ENCODE measurements at regions not wholly inside any gene's neighbourhood (a gene's known extent, or its start where the extent isn't known, plus 50 kb on each side); places are given as distances from the start of the nearest gene placed in this dataset.

DNA sequence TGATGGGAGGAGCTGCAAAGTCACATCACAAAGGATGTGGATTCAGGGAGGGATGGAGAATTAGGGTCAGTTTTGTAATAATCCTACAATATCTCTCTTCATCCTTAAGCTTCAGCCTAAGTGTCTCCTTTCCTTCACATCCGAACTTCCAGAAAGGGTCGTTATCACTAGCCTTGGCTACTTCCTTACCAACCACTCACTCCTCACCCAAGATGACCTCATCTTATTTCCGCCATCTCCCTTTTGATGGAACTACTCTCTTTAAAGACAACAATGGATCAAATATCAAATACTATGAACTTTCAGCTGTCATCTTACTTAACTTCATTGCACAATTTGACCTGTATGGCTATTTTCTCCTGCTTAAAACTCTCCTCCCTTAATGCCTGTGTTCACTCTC lies 69.6 kb upstream of the BARHL2 start:
- no peak overlapping the region for H3K4me3 Mint-ChIP-seq (ENCODE audit: unreplicated experiment)
- no peak for DNase-seq
- no peak for TF ChIP-seq CTCF (IDR thresholded peaks at IDR 0.05; ENCODE audit: partially characterized antibody, unreplicated experiment)
- H3K9me3 Mint-ChIP-seq (ENCODE audit: unreplicated experiment), result no peaks in the 10 kb centered on the region
- H3K36me3 Mint-ChIP-seq (ENCODE audit: unreplicated experiment), result peaks cover 8% of the 10 kb centered on the region
- no peak overlapping the region for H3K27ac Mint-ChIP-seq (ENCODE audit: unreplicated experiment)
- peaks cover 2% of the 10 kb centered on the region for H3K4me1 Mint-ChIP-seq (ENCODE audit: low read depth, unreplicated experiment)
- no peaks in the 10 kb centered on the region for H3K27me3 Mint-ChIP-seq (ENCODE audit: unreplicated experiment)

DNA sequence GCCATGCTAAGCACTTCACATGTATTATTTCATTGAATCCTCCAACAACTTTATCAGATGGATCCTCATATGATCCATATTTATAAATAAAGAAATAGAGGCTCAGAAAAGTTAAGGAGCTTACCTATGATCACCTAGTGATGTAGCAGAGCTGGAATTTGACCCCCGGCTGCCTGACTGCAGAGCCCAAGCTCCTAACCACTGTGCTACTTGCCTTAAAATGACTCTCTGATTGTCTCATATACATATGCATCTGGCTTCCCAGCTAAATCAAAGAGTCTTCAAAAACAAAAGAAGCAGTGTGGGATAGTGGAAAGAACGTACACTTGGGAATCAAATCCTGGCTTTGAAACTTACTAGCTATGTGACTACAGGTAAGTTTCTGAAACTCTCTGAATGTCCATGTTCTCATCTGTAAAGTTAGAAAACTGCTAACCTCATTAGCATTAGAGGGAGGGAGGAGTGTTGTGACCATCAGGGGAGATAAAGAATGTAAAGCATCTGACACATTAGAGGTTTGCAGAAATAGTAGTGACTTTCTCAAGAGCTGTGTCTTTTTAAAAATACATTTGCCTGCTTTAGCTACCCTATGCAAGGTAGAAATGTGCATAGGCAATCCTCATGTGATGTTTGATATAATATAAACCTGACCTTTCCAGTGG lies 67.2 kb upstream of the BARHL2 start:
- no peak overlapping the region for H3K27ac Mint-ChIP-seq (ENCODE audit: unreplicated experiment)
- DNase-seq, result no peak
- no peak overlapping the region for H3K4me3 Mint-ChIP-seq (ENCODE audit: unreplicated experiment)
- TF ChIP-seq CTCF (IDR thresholded peaks at IDR 0.05; ENCODE audit: partially characterized antibody, unreplicated experiment), result no peak
- H3K9me3 Mint-ChIP-seq (ENCODE audit: unreplicated experiment), result no peaks in the 10 kb centered on the region
- H3K36me3 Mint-ChIP-seq (ENCODE audit: unreplicated experiment), result no peaks in the 10 kb centered on the region
- H3K4me1 Mint-ChIP-seq (ENCODE audit: low read depth, unreplicated experiment), result peaks cover 2% of the 10 kb centered on the region
- no peaks in the 10 kb centered on the region for H3K27me3 Mint-ChIP-seq (ENCODE audit: unreplicated experiment)

DNA sequence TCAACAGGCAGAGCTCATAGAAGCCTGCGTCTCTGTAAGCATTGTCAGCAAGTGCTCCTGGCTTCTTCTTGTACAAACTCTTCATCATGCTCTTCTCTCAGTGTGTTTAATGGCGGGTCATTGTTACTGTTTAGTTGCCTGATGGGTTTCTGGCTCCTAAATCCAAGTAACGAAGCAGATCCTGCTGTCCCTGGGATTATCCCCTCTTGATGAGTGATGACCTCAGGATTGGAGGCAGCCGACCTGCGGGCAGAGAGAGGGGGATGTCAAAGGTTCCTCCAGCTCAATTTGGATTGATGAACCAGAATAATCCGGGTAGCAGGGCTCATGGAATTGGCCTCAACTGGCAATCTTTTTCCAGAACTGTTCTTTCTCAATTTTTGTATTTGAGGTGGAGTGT lies 66.1 kb upstream of the BARHL2 start:
- Mint-ChIP-seq H3K9me3 (ENCODE audit: unreplicated experiment) (no peaks in the 10 kb centered on the region), H3K27ac (ENCODE audit: unreplicated experiment) (no peak overlapping the region), H3K4me1 (ENCODE audit: low read depth, unreplicated experiment) (peaks cover 2% of the 10 kb centered on the region), H3K36me3 (ENCODE audit: unreplicated experiment) (no peaks in the 10 kb centered on the region), H3K4me3 (ENCODE audit: unreplicated experiment) (no peak overlapping the region), H3K27me3 (ENCODE audit: unreplicated experiment) (no peaks in the 10 kb centered on the region)
- no peak for DNase-seq
- no peak for TF ChIP-seq CTCF (IDR thresholded peaks at IDR 0.05; ENCODE audit: partially characterized antibody, unreplicated experiment)

DNA sequence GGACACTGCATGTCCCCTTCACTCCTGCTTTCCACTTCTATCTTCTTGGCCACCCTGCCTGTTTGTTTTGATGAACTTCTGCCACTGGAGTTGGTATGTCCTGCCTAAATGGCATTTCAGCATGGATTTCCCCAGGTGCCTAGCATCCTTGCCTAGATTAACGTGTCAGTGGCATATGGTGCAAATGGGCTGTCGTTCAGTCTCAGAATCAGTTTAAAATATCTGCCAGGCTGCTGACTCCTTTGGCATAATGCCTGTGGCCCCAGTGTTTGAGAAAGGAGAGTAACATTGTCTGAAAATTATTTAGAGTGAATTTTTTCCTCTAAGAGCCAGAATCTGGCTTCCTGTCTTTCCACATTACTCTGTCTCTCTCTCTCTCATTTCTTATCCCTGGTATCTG lies 64.9 kb upstream of the BARHL2 start:
- H3K27me3 Mint-ChIP-seq (ENCODE audit: unreplicated experiment), result no peaks in the 10 kb centered on the region
- DNase-seq, result no peak
- no peak overlapping the region for H3K4me3 Mint-ChIP-seq (ENCODE audit: unreplicated experiment)
- peaks cover 2% of the 10 kb centered on the region for H3K4me1 Mint-ChIP-seq (ENCODE audit: low read depth, unreplicated experiment)
- no peaks in the 10 kb centered on the region for H3K36me3 Mint-ChIP-seq (ENCODE audit: unreplicated experiment)
- no peak overlapping the region for H3K27ac Mint-ChIP-seq (ENCODE audit: unreplicated experiment)
- H3K9me3 Mint-ChIP-seq (ENCODE audit: unreplicated experiment), result no peaks in the 10 kb centered on the region
- no peak for TF ChIP-seq CTCF (IDR thresholded peaks at IDR 0.05; ENCODE audit: partially characterized antibody, unreplicated experiment)

GRCh38 chr1:90781534-90781933 lies 64.4 kb upstream of the BARHL2 start:
- no peak overlapping the region for H3K4me3 Mint-ChIP-seq (ENCODE audit: unreplicated experiment)
- no peak for DNase-seq
- no peak overlapping the region for H3K27ac Mint-ChIP-seq (ENCODE audit: unreplicated experiment)
- H3K9me3 Mint-ChIP-seq (ENCODE audit: unreplicated experiment), result no peaks in the 10 kb centered on the region
- H3K27me3 Mint-ChIP-seq (ENCODE audit: unreplicated experiment), result no peaks in the 10 kb centered on the region
- H3K36me3 Mint-ChIP-seq (ENCODE audit: unreplicated experiment), result no peaks in the 10 kb centered on the region
- H3K4me1 Mint-ChIP-seq (ENCODE audit: low read depth, unreplicated experiment), result peaks cover 2% of the 10 kb centered on the region
- TF ChIP-seq CTCF (IDR thresholded peaks at IDR 0.05; ENCODE audit: partially characterized antibody, unreplicated experiment), result no peak
